ENCODE measurements at regions not wholly inside any gene's neighbourhood (a gene's known extent, or its start where the extent isn't known, plus 50 kb on each side); places are given as distances from the start of the nearest gene placed in this dataset.

- TF ChIP-seq TRIM25 (IDR thresholded peaks at IDR 0.05; ENCODE audit: borderline replicate concordance) (no peak), SNIP1 (IDR thresholded peaks at IDR 0.05; ENCODE audit: low read depth) (no peak), DLX4 (CRISPR knock-in tag; IDR thresholded peaks at IDR 0.05) (no peak), L3MBTL2 (IDR thresholded peaks at IDR 0.05) (0 out of 2 replicates have a peak, but pooled peaks have one; percentile 17), RFX1 (IDR thresholded peaks at IDR 0.05) (peak; percentile 58), ZBTB17 (CRISPR knock-in tag; IDR thresholded peaks at IDR 0.05) (no peak), SRSF7 (optimal IDR thresholded peaks at IDR 0.05; ENCODE audit: low read depth, low read length) (no peak), CEBPG (CRISPR knock-in tag; IDR thresholded peaks at IDR 0.05) (no peak), CEBPG (tag; conservative IDR thresholded peaks at IDR 0.05 in 1 of 2, IDR thresholded peaks at IDR 0.05 in 1 of 2) (peak; percentile 42 to 93), TRIM24 (IDR thresholded peaks at IDR 0.05) (peak; percentile 77 to 87; a peak in 2 of 4 replicates), ZNF764 (CRISPR knock-in tag; IDR thresholded peaks at IDR 0.05; ENCODE audit: low read depth) (no peak), ZNF354B (CRISPR knock-in tag; IDR thresholded peaks at IDR 0.05) (no peak), ETV6 (IDR thresholded peaks at IDR 0.05; ENCODE audit: borderline replicate concordance in 1 of 2, low read depth in 2 of 2, low read length in 1 of 2) (no peak), ETV6 (CRISPR knock-in tag; IDR thresholded peaks at IDR 0.05; ENCODE audit: borderline replicate concordance) (no peak), TAL1 (IDR thresholded peaks at IDR 0.05) (no peak), FOXJ2 (tag; IDR thresholded peaks at IDR 0.05) (peak; percentile 94), RBFOX2 (IDR thresholded peaks at IDR 0.05; ENCODE audit: low read depth, low read length) (0 out of 2 replicates have a peak, but pooled peaks have one; percentile 14), RERE (CRISPR knock-in tag; IDR thresholded peaks at IDR 0.05; ENCODE audit: borderline replicate concordance) (no peak), PML (IDR thresholded peaks at IDR 0.05; ENCODE audit: low read length) (no peak)
Measured at GRCh38 chr5:115703514-115703913, 77.7 kb upstream of the TMED7 start (continued).
